ENCODE measurements at regions not wholly inside any gene's neighbourhood (a gene's known extent, or its start where the extent isn't known, plus 50 kb on each side); places are given as distances from the start of the nearest gene placed in this dataset.
A peak's percentile ranks its signal among the peaks of the same experiment; 100 is the strongest.

DNA sequence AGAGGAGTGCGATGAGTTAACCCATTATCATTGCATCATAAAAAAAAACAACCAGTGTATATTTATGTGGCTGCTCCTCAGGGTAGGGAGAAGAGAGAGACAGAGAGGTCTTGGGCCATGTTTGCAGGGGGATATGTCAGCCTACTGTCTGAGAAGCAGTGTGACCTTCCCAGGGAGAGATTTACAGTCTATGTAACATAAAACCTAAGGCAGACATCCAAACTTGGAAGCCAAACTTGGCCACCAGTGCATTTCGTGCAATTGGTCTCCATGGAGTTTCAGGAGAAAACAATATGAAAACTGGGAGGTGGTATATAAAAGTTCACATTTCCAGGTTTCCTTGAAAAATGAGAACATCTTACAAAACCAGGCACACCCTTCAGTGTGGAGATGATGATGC is 85.9 kb upstream of the CXCL12 start:
- Histone ChIP-seq H3K27ac (ENCODE audit: low read depth in 1 of 2, low read length in 1 of 2) (no peak overlapping the region), H3K9me3 (ENCODE audit: control insufficient read depth in 2 of 2, insufficient read depth in 1 of 2, low read length in 1 of 2) (no peaks in the 10 kb centered on the region), H3K4me1 (ENCODE audit: control insufficient read depth in 2 of 2, insufficient read depth in 2 of 2, low read length in 2 of 2) (no peaks in the 10 kb centered on the region), H3K36me3 (ENCODE audit: control insufficient read depth in 2 of 2, insufficient read depth in 2 of 2, low read length in 1 of 2) (no peaks in the 10 kb centered on the region), H3K4me3 (ENCODE audit: low read length in 2 of 2) (no peak overlapping the region), H3K27me3 (ENCODE audit: control insufficient read depth in 2 of 2, insufficient read depth in 1 of 2, low read length in 1 of 2) (no peaks in the 10 kb centered on the region)
- 94% methylated on average over 2 of the region's 2 CpGs for WGBS
- no peak for DNase-seq (ENCODE audit: low read depth in 6 of 9, low spot score in 9 of 9)

DNA sequence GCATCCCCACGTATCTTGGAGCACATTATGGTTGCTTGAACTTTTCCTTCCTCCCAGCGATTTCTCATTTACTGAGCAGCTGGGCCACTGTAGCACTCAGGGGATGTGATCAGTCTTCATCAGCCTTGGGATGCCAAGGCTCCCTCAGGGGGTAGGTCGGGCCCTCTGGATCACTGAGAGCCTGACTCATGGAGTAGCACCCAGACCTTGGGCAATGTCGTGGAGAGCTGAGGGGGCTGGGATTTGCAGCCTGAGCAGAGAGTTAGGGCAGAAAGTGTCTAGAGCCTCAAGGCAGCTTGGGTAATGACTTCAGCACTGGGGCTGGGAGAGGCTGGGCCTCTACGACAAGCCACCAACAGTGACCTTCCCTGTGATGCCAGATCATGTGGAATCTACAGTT is 86.5 kb upstream of the CXCL12 start:
- no peaks in the 10 kb centered on the region for H3K9me3 ChIP-seq (ENCODE audit: control insufficient read depth in 2 of 2, insufficient read depth in 1 of 2, low read length in 1 of 2)
- 92% methylated on average over 5 of the region's 5 CpGs for WGBS
- DNase-seq (ENCODE audit: low read depth in 6 of 9, low spot score in 9 of 9), result no peak
- H3K4me3 ChIP-seq (ENCODE audit: low read length in 2 of 2), result no peak overlapping the region
- H3K27me3 ChIP-seq (ENCODE audit: control insufficient read depth in 2 of 2, insufficient read depth in 1 of 2, low read length in 1 of 2), result no peaks in the 10 kb centered on the region
- no peaks in the 10 kb centered on the region for H3K4me1 ChIP-seq (ENCODE audit: control insufficient read depth in 2 of 2, insufficient read depth in 2 of 2, low read length in 2 of 2)
- no peaks in the 10 kb centered on the region for H3K36me3 ChIP-seq (ENCODE audit: control insufficient read depth in 2 of 2, insufficient read depth in 2 of 2, low read length in 1 of 2)
- H3K27ac ChIP-seq (ENCODE audit: low read depth in 1 of 2, low read length in 1 of 2), result no peak overlapping the region

DNA sequence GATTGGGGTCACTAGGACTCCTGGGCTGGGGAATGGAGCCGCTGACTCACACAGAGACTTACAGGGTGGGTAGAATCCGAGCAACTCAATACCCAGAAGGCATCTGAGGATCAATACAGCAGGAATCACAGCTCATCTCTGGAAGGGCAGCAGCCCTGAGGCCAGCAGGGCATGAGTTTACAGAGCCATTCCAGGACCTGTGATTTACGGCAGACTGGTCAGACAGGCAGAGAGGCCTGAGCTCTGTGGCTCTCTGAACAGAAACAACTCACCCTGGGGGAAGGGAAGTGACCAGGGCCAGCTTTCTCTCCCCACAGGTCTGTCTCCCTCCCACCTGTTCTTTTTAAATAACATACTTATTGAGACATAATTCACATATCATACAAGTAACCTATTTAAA is 88.2 kb upstream of the CXCL12 start:
- no peak overlapping the region for H3K27ac ChIP-seq (ENCODE audit: low read depth in 1 of 2, low read length in 1 of 2)
- H3K4me3 ChIP-seq (ENCODE audit: low read length in 2 of 2), result no peak overlapping the region
- H3K9me3 ChIP-seq (ENCODE audit: control insufficient read depth in 2 of 2, insufficient read depth in 1 of 2, low read length in 1 of 2), result no peaks in the 10 kb centered on the region
- no peaks in the 10 kb centered on the region for H3K4me1 ChIP-seq (ENCODE audit: control insufficient read depth in 2 of 2, insufficient read depth in 2 of 2, low read length in 2 of 2)
- no peak for DNase-seq (ENCODE audit: low read depth in 6 of 9, low spot score in 9 of 9)
- 93% methylated on average over 3 of the region's 3 CpGs for WGBS
- H3K27me3 ChIP-seq (ENCODE audit: control insufficient read depth in 2 of 2, insufficient read depth in 1 of 2, low read length in 1 of 2), result no peaks in the 10 kb centered on the region
- no peaks in the 10 kb centered on the region for H3K36me3 ChIP-seq (ENCODE audit: control insufficient read depth in 2 of 2, insufficient read depth in 2 of 2, low read length in 1 of 2)

DNA sequence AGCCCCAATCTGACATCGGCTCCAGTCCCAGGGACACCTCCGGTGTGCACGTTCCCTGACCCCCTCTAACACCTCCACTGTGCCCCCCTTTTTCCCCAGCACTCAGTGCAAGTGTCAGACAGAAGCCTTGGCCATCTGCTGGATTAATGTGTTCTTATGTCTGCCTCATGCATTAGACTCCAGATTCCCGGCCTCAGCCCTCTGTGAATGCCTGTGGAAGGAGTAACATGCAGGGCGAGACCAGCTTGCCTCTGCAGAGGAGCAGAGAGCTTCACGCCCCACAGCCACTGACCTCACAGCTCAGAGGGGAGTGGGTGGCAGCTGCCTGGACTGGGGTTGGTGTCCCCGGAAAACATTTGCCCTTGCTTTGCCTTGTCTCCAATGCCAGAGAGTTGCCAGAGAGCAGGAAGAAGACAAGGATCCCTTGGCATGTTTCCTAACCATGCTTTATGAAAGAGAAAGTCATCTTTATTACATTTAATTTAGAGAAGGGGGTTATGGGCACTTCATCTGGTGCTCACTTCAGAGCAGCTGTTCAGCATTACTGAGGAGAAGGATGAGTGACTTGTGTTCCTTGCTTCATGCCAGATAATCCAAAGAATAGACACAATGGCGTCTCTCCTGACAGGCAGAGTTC is 91.6 kb upstream of the CXCL12 start:
- Histone ChIP-seq H3K9me3 (ENCODE audit: control insufficient read depth in 2 of 2, insufficient read depth in 1 of 2, low read length in 1 of 2) (no peaks in the 10 kb centered on the region), H3K36me3 (ENCODE audit: control insufficient read depth in 2 of 2, insufficient read depth in 2 of 2, low read length in 1 of 2) (no peaks in the 10 kb centered on the region), H3K27me3 (ENCODE audit: control insufficient read depth in 2 of 2, insufficient read depth in 1 of 2, low read length in 1 of 2) (no peaks in the 10 kb centered on the region), H3K4me3 (ENCODE audit: low read length in 2 of 2) (no peak overlapping the region), H3K27ac (ENCODE audit: low read depth in 1 of 2, low read length in 1 of 2) (no peak overlapping the region), H3K4me1 (ENCODE audit: control insufficient read depth in 2 of 2, insufficient read depth in 2 of 2, low read length in 2 of 2) (no peaks in the 10 kb centered on the region)
- DNase-seq (ENCODE audit: low read depth in 6 of 9, low spot score in 9 of 9), result no peak
- WGBS, result 91% methylated on average over 8 of the region's 8 CpGs

DNA sequence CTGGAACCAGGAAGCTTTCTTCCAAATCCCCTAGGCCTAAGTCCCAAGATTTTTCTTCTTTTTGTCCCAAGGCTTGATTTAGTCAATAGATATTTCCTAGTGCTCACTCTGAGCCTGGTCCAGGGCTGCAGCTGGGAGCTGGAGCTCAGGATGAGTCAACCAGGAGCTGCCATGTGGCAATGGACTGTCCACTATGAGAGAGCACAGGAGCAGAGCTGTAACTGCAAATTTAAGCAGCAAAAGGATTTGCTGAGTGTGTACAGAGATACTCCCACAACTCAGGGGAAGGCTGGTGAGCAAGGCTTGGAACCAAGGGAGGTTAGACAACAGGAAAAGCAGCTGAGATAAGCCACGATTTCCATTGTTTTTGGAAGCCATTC is 92.1 kb upstream of the CXCL12 start:
- Histone ChIP-seq H3K27ac (ENCODE audit: low read depth in 1 of 2, low read length in 1 of 2) (no peak overlapping the region), H3K27me3 (ENCODE audit: control insufficient read depth in 2 of 2, insufficient read depth in 1 of 2, low read length in 1 of 2) (no peaks in the 10 kb centered on the region), H3K4me1 (ENCODE audit: control insufficient read depth in 2 of 2, insufficient read depth in 2 of 2, low read length in 2 of 2) (no peaks in the 10 kb centered on the region), H3K4me3 (ENCODE audit: low read length in 2 of 2) (no peak overlapping the region), H3K9me3 (ENCODE audit: control insufficient read depth in 2 of 2, insufficient read depth in 1 of 2, low read length in 1 of 2) (no peaks in the 10 kb centered on the region), H3K36me3 (ENCODE audit: control insufficient read depth in 2 of 2, insufficient read depth in 2 of 2, low read length in 1 of 2) (no peaks in the 10 kb centered on the region)
- WGBS, result 67% methylated on average over 1 of the region's 1 CpG
- no peak for DNase-seq (ENCODE audit: low read depth in 6 of 9, low spot score in 9 of 9)

DNA sequence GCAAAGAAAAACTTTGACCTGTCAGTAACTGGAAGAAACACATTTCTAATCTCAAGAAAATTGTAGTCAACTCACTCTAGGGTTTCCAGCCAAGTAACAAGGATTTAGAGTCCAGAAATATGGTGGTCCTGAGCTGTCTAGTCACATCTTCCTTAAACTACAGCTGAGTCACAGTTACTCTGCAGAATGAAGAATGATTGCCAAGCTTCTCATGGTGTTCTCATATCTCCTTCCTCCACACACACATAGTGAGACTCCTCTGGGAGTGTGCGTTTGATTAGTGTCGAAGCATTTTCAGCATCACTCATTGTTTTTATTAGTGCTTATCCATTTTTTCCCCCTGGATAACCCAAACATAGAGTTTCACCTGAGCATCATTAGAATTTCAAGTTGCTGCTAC is 93.1 kb upstream of the CXCL12 start:
- Histone ChIP-seq H3K27me3 (ENCODE audit: control insufficient read depth in 2 of 2, insufficient read depth in 1 of 2, low read length in 1 of 2) (no peaks in the 10 kb centered on the region), H3K27ac (ENCODE audit: low read depth in 1 of 2, low read length in 1 of 2) (no peak overlapping the region), H3K4me3 (ENCODE audit: low read length in 2 of 2) (no peak overlapping the region), H3K9me3 (ENCODE audit: control insufficient read depth in 2 of 2, insufficient read depth in 1 of 2, low read length in 1 of 2) (no peaks in the 10 kb centered on the region), H3K4me1 (ENCODE audit: control insufficient read depth in 2 of 2, insufficient read depth in 2 of 2, low read length in 2 of 2) (no peaks in the 10 kb centered on the region), H3K36me3 (ENCODE audit: control insufficient read depth in 2 of 2, insufficient read depth in 2 of 2, low read length in 1 of 2) (no peaks in the 10 kb centered on the region)
- WGBS, result 78% methylated on average over 2 of the region's 2 CpGs
- no peak for DNase-seq (ENCODE audit: low read depth in 6 of 9, low spot score in 9 of 9)

DNA sequence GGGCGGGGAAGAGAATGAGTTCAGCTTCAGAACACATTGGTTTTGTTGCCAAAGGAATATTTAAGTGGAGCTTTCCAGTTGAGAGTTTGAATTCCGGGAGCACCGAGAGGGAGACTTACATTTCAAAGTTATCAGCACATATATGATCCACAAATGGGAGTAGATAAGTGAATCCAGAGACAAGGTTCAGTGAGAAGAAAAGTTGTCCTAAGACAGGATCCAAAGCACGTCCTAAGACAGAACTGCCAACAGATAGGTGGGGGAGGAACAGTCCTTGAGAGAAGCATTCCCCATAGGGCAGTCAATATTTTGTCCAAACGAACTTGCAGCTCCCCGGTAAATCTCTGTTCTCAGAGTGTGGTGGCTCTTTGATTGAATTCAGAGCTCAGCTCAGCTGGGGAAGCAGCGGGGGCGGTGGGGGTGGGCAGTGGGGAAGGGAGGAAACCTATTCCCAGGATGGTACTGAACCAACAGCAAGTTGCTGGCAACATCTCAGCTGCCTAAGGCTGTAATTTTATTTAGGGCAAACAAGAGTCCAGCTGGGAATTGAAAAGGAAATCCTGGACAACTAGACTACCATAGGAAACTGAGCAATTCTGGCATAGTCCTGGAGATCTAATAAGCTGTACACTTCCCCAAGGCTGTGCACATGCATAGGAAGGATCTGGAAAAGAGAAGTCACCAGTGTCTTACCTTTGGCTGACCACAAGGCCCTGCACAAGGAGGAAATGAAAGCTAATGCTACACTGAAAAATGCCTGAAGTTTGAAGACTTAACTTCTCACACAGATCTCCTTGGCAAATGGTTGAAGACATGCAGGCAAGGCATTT is 94.2 kb upstream of the CXCL12 start:
- Histone ChIP-seq H3K36me3 (ENCODE audit: control insufficient read depth in 2 of 2, insufficient read depth in 2 of 2, low read length in 1 of 2) (no peaks in the 10 kb centered on the region), H3K27ac (ENCODE audit: low read depth in 1 of 2, low read length in 1 of 2) (no peak overlapping the region), H3K9me3 (ENCODE audit: control insufficient read depth in 2 of 2, insufficient read depth in 1 of 2, low read length in 1 of 2) (no peaks in the 10 kb centered on the region), H3K4me1 (ENCODE audit: control insufficient read depth in 2 of 2, insufficient read depth in 2 of 2, low read length in 2 of 2) (no peaks in the 10 kb centered on the region), H3K27me3 (ENCODE audit: control insufficient read depth in 2 of 2, insufficient read depth in 1 of 2, low read length in 1 of 2) (no peaks in the 10 kb centered on the region), H3K4me3 (ENCODE audit: low read length in 2 of 2) (no peak overlapping the region)
- WGBS, result 84% methylated on average over 8 of the region's 8 CpGs
- peak in 1 of 9 donors; percentile 4 for DNase-seq (ENCODE audit: low read depth in 6 of 9, low spot score in 9 of 9)

DNA sequence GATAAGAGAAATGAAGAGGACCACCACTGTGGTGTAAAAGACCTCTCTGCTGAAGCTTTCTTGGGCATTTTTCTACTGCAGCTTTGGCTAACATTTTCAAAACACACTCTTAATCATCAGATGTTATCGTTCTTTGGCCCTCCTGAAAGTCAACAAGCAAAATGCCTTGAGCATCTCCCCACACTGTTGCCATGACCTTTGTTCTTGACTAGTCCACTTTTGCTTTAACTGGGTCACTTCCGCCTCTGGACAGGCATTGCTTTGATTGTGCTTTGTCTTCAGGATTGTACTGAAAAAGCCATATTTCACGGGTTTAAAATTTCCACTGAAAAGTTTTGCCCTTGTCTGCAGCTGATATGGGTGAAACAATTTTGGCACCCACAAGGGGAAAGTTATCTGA is 107.8 kb upstream of the CXCL12 start:
- no peak for DNase-seq (ENCODE audit: low read depth in 6 of 9, low spot score in 9 of 9)
- no peaks in the 10 kb centered on the region for H3K36me3 ChIP-seq (ENCODE audit: control insufficient read depth in 2 of 2, insufficient read depth in 2 of 2, low read length in 1 of 2)
- 71% methylated on average over 3 of the region's 3 CpGs for WGBS
- no peaks in the 10 kb centered on the region for H3K4me1 ChIP-seq (ENCODE audit: control insufficient read depth in 2 of 2, insufficient read depth in 2 of 2, low read length in 2 of 2)
- H3K27me3 ChIP-seq (ENCODE audit: control insufficient read depth in 2 of 2, insufficient read depth in 1 of 2, low read length in 1 of 2), result no peaks in the 10 kb centered on the region
- no peak overlapping the region for H3K27ac ChIP-seq (ENCODE audit: low read depth in 1 of 2, low read length in 1 of 2)
- no peaks in the 10 kb centered on the region for H3K9me3 ChIP-seq (ENCODE audit: control insufficient read depth in 2 of 2, insufficient read depth in 1 of 2, low read length in 1 of 2)
- H3K4me3 ChIP-seq (ENCODE audit: low read length in 2 of 2), result no peak overlapping the region

DNA sequence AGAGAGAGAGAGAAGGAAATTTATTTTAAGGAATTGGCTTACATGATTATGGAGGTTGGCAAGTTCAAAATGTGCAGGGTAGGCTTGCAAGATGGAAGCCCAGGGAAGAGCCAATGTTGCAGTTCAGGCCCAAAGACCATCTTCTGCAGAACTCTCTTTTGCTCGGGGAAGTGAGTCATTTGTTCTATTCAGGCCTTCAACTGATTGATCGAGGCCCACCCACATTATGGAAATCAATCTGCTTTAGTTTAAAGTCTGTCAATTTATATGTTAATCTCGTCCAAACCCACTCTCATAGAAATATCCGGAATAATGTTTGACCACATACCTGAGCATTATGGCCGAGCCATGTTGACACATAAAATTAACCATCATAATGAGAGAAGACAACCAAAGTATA is 113.3 kb upstream of the CXCL12 start:
- no peaks in the 10 kb centered on the region for H3K4me1 ChIP-seq (ENCODE audit: control insufficient read depth in 2 of 2, insufficient read depth in 2 of 2, low read length in 2 of 2)
- H3K9me3 ChIP-seq (ENCODE audit: control insufficient read depth in 2 of 2, insufficient read depth in 1 of 2, low read length in 1 of 2), result no peaks in the 10 kb centered on the region
- WGBS, result 76% methylated on average over 5 of the region's 5 CpGs
- no peak overlapping the region for H3K4me3 ChIP-seq (ENCODE audit: low read length in 2 of 2)
- no peak overlapping the region for H3K27ac ChIP-seq (ENCODE audit: low read depth in 1 of 2, low read length in 1 of 2)
- H3K27me3 ChIP-seq (ENCODE audit: control insufficient read depth in 2 of 2, insufficient read depth in 1 of 2, low read length in 1 of 2), result no peaks in the 10 kb centered on the region
- H3K36me3 ChIP-seq (ENCODE audit: control insufficient read depth in 2 of 2, insufficient read depth in 2 of 2, low read length in 1 of 2), result no peaks in the 10 kb centered on the region
- no peak for DNase-seq (ENCODE audit: low read depth in 6 of 9, low spot score in 9 of 9)

All from thymus (tissue), 11 donors.